ENCODE measurements at regions not wholly inside any gene's neighbourhood (a gene's known extent, or its start where the extent isn't known, plus 50 kb on each side); places are given as distances from the start of the nearest gene placed in this dataset.
"Not testable (repeated sequence)": the region's sequence is repeated elsewhere in the genome, so short reads cannot be mapped to it uniquely, and the experiment has no call there.

DNA sequence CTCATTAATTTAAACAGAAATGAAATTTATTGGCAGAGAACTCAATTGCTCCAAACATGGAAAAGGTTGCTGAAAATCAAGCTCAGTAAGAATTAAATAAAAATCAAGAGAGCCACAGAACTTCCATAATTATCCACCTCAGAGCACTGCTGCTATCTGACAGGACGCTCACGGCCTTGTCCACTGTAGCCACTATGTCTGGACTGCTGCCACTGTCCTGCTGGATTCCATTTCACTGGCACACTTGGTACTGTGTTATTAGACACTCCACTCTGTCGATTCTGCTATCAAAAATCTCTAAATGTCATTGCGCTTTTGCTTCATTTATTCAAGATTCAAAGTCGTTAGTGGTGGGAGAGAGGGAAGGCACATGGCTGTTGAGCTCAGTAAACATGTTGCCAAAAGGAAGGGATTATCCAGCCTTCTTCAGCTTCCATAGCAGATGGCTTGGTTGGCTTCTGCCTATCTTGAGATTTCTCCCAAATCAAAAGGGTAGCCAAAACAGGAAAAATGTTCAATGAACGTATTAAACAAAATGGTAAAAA is 815.0 kb downstream of the CDH18 start:
- no peak for DNase-seq

DNA sequence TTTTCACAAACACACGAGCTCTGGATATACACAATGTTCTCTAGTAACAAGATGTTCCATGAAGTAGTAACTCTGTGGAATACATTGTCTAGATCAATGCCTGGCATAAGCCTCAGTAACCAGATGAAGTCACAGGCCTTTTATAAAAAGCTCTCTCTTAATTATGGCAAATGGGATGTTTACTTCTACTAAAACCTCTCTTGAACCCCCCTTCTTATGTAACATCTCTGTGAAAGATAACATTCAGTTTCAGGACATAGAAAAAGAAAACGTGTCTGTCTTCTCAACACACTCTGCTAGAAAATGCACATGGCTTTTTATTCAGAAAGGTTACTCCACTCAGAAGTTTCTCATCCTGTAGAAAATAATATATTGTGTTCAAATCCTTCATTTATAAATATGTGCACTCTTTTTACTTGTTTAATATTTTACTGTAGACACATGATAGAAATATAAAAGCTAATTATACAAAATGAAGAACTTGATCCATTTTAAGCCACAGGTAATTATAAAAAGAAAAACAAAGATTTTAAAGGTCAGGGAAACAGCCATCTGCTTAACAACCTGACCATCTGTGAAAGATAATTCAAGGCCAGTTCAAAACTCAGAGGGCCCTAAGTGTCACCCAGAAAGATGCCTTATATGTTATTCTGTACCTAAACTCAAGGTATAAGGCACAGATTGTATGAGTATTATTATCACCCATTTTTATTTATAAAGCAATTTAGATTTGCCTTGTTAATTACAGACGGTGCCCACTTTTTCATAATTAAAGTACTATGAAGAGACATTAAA is 812.0 kb downstream of the CDH18 start:
- no peak for DNase-seq

DNA sequence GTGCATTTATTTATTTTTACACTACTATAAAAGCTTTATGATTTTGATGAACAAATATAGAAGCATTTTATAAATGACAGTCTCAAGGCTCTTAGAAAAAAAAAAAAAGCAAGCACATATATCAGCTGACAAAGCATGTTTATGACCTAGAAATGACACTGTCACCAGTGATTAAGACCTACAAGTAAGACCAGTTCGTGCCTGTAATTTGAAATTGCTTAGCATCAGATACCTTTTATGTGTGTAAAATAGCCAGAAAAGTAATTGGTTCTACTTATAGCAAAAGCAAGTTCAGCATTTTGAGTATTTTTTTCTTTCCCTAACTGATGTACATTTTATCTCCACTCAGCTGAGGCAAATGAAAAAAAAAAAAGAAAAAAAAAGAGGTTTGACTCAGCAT is 808.4 kb downstream of the CDH18 start:
- DNase-seq = no peak

DNA sequence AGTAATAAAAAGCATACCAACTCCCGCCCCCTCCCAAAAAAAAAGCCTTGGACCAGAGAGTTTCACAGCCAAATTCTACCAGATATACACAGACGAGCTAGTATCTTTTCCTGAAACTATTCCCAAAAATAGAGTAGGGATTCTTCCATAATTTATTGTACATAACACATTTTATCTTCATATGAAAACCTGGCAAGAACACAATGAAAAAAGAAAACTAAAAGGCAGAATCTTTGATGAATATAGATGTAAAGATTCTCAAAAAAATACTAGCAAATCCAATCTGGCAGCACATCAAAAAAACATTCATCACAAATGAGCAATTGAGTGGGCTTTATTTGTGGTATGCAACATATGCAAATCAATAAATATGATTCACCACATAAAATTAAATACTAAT is 798.8 kb downstream of the CDH18 start:
- no peak for DNase-seq

DNA sequence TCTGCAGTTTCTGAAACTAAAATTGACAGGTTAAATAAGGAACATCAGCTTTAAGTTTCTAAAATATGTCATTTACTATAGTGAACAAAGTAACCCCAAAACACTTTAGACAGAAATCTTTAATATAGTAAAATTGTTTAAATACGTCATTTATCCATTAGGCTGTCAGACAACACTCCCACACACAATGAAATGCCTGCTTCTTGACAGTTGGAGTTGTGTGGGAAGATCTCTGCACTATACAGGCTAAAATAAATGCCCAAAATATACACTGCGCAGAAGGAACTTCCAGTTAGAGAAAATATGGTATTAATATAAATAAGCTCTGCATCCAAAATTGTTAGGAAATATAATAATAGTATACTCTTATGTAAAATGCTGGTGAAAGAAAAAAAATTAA is 794.4 kb downstream of the CDH18 start:
- DNase-seq = no peak

DNA sequence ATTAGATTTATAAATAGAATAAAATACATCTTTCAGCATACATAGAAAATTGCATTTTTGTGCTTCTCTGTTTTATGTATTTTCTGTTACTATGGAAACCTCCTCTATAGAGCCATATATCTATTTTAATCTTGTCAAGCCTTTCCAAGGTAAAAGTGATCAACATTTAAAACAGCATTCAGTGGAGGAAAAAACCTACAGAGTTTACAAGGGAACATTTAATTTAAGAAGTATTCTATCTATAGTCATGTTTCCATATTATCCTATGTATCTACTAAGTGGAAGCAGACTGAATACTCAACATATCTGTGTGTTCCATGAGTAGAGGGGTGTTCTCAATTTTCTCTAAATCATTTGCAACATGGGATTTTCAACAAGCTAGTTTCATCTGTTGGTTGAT is 791.4 kb downstream of the CDH18 start:
- no peak for DNase-seq

DNA sequence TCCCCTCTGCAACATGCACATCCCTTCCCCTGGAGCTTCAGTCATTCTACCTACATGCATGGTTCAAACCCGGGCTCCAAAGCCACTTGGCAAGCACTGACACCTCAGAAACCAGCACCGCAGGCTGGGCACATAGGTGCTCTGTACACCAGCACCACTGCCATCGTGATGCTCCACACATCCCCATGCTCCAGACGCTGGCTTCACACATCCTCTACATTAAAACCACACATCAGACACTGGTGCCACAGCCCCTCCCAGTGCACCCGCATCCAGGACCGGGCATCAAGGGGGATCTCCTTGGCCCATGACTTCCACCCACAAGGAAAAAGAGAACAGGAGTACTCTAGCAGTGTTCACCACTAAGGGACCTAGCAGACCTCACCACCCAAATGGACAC is 787.7 kb downstream of the CDH18 start:
- DNase-seq = no peak

DNA sequence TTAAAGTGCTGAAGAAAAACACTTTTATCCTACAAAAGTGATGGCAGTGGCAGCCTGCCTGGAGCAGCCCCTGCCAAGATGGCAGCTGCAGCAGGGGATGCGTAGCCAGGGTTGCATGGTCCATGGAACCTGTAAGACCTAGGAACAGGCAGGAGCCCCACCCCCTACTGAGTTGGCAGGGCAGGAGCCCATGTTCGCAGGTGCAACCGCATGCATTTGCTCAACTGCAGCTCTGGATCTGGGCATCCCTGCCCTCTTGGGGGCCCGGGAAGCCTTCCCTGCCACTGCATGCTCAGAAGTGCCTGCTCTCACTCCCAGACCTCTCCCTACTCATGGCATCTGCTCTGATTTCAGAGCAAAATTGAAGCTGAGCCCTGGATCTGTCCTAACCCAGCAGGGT is 779.6 kb downstream of the CDH18 start:
- no peak for DNase-seq

DNA sequence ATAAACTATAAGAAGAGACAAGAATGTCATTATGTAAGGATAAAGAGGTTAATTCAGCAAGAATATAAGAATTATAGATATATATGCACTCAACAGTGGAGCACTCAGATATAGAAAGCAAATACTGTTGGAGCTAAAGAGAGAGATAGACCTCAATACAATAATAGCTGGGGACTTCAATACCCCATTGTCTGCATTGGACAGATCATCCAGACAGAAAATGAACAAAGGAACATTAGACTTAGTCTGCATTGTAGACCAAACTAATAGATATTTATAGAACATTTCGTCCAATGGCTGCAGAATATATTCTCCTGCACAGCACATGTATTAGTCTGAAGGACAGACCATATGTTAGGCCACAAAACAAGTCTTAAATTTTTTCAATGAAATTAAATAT is 777.1 kb downstream of the CDH18 start:
- no peak for DNase-seq

DNA sequence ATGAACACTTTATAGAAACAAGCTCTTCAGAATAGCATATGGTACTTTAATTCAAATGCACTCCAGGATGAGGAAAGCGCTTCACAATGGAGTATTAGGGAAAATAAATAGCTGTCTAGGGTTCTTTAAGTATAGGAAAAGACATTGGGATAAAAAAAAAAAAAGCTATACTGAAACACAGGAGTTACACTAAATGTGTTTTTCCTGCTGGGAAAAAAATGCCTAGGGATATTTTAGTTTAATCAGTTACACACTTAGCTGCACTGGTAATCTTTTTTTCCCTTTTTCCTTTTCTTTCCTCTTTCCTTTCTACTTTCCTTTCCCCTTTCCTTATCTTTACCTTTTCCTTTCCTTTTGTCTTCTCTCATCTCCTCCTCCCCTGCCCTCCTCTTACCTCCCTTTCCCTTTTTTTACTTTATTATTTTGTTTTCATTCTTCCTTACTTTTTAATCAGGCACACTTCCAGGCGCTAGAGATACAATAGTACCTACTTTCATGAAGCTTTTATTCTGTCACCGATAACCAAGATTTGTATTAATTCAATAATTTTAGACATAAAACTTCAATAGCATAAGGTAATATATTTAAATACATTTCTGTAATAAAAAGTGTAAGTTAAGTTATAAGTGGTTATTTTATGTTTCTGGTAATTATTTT is 758.7 kb downstream of the CDH18 start:
- DNase-seq = no peak

DNA sequence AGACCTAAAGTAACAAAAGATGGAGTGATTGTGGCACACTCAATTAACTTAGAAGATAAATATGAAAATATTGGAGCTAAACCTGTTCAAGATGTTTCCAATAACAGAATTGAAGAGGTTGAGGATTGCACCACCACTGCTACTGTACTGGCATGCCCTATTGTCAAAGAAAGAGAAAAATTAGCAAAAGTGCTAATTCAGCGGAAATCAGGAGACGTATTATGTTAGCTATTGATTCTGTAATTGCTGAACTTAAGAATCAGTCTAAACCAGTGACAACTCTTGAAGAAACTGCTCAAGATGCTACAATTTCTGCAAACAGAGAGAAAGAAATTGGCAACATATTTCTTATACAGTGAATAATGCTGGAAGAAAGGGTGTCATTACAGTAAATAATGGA is 754.4 kb downstream of the CDH18 start:
- no peak for DNase-seq

DNA sequence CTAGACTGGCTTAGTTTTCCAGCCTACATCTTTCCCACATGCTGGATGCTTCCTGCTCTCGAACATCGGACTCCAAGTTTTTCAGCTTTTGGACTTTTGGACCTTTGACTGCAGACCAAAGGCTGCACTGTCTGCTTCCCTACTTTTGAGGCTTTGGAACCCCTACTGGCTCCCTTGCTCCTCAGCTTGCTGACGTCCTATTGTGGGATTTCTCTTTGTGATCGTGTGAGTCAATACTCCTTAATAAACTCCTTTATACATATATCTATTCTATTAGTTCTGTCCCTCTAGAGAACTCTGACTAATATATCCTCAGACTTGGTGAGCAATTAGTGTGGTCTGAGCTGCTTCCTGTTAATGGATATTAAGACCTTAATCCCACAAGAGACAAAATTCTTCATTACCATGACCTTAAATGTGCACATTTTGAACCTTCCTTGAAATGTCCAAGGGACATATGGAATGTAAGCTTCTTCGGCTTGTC is 752.9 kb downstream of the CDH18 start:
- no peak for DNase-seq

DNA sequence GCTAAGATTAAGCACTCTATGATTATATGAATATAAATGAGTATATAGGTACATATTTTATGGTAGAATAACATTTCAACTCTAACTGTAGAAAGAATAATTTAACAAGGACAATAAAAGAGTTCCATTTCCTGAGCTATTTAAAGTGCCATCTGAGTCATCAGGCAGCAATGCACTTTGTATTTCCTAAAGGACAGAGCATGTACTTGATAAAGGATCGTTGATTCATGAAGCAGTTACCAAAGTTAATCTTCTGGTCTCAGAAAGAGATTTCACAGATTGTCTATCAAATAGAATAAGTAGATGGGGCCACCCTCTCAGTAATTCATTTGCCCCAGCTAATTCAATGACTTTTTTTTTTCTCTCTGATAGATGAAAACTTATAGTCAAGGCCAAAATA is 747.8 kb downstream of the CDH18 start:
- no peak for DNase-seq

DNA sequence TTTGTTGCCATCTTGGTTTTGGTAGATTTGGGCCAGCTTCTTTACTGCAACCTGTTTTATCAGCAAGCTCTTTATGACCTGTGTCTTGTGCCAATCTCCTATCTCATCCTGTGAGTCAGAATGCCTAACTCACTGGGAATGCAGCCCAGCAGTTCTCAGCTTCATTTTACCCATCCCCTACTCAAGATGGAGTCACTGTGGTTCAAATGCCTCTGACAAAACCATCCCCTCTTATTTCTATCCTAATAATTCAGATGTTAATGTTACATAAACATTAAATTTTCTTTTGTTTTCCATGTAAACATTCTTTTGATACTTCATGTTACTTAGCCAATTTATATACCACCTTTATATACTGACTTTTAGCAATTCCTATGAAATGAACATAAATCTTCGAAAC is 746.3 kb downstream of the CDH18 start:
- no peak for DNase-seq

DNA sequence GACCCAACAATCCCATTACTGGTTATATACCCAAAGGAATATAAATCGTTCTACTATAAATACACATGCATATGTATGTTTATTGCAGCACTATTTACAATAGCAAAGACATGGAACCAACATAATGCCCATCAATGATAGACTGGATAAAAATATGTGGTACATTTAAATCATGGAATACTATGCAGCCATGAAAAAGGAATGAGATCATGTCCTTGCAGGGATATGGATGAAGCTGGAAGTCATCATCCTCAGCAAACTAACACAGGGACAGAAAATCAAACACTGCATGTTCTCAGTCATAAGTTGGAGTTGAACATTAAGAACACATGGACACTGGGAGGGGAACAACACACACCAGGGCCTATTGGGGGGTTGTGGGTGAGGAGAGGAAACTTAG is 741.8 kb downstream of the CDH18 start:
- DNase-seq = not testable (repeated sequence)

DNA sequence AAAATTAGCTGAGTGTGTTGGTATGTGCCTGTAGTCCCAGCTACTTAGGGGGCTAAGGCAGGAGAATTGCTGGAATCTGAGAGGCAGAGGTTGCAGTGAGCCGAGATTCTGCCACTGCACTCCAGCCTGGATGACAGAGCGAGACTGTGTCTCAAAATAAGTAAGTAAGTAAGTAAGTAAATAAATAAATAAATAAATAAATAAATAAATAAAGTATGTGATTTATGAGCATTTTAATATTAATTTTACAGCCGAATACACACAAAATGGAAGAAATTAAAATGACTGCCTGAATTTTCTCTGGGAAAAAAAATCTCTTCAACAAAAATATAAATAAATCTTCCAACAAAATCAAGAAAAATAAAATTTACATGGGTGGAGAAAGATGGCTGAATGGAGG is 740.7 kb downstream of the CDH18 start:
- DNase-seq = no peak

DNA sequence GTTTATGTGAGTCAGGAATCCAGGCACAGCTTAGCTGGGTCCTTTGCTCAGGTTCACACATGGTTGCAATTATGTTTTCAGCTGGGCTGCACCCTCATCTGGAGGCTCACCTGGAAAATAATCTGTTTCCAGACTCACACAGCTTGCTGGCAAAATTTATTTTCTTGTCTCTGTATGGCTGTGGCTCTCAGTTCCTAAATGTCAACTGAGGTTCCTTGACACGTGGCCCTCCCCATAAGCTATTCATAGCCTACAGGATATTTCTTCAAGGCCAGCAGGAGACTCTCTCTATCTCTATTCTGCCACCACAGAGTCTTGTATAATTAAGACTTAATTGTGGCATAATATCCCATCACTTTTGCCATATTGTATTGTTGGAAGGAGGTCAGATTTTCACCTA is 732.0 kb downstream of the CDH18 start:
- DNase-seq = no peak

DNA sequence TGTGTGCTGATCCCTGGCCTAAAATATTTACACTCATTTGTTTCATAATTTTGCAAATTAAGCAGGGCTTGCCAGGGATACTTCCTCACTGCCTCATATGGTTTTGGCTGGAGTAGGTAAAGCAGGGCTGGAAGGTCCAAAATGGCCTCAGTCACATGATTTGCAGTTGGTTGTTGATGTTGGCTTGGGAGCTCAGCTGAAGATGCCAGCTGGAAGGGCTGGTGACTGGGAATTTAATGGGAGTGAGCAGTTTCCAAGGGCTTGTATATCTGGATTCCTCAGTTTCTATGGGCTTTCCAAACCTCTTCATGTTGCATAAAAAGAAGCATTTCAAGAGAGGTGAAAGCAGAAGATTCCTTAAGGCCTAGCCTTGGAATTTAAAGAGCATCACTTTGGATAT is 729.3 kb downstream of the CDH18 start:
- no peak for DNase-seq

DNA sequence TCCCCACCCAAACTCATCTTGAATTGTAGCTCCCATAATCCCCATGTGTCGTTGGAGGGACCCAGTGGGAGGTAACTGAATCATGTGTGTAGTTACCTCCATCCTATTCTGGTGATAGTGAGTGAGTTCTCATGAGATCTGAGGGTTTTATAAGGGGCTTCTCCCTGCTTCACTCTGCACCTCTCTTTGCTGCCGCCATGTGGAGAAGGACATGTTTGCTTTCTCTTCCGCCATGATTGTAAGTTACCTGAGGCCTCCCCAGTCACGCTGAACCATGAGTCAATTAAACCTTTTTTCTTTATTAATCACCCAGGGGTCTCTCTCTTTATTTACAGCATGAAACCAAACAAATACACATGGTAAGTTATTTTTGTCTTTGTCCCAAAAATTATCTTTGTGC is 726.1 kb downstream of the CDH18 start:
- DNase-seq = no peak

DNA sequence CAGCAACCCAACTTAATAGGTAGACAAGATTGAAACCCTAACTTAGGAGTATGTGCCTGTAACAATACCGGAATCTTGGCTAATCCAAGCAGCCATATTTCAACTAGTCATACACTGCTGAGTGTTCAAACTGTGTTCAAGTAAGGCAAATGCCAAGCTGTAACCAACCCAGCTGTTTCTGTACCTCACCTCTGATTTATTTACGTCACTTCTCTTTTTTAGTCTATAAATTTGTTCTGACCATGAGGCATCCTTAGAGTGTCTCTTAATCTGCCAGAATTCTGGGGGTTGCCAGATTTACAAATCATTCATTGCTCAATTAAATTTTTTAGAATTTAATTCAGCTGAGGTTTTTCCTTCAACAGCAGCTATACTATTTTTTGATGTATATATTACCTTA is 723.2 kb downstream of the CDH18 start:
- DNase-seq = no peak

DNA sequence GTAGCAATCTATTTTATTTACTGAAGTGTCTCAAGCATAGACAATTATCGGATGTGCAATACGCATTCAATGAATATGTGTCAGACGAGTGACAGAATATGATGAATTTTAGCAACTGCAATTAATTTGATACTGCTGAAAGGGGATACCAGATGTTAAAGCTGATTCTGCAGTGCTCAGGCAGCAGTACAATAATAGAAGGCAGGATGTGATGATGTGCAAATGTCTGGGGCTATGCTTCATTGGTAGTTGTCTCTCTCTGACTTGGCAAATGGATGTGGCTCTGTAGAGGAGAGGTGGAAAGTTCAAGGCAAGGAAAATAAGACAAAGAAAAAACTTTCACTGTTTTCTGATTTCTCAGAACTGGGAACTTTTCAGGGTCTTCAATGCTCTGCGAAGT is 721.2 kb downstream of the CDH18 start:
- no peak for DNase-seq

DNA sequence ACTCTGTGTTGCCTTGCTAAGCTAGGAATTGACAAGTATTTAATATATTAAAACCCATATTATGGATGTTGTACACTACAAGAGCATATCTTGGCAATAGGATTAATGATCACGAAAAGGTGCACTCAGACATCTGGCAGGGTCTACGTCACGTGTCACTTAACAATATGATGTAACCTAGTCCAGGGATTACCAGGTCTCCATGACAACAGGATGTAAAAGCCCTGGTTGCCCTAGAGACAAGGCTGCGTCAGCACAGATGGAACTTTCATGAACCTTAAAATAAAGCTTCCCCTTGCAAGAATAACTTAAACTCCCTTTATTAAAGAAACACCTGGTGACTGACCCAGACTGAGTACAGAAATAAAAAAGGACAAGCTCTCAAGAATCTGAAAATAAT is 717.8 kb downstream of the CDH18 start:
- DNase-seq = no peak

DNA sequence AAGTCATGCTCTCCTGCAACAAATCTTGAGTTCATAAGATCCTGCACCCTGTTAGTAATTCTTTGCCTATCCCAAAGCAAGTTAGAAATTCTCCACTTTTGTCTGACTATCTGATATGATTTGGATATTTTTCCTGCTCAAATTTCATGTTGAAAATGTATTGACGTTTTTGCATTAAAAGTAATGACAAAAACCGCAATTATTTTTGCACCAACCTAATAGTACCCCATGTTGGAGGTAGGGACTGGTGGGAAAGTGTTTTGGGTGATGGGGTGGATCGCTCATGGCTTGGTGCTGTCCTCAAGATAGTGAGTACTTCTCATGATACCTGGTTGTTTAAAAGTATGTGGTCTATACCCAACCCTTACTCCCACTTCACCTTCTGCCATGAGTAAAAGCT is 713.4 kb downstream of the CDH18 start:
- DNase-seq = no peak

DNA sequence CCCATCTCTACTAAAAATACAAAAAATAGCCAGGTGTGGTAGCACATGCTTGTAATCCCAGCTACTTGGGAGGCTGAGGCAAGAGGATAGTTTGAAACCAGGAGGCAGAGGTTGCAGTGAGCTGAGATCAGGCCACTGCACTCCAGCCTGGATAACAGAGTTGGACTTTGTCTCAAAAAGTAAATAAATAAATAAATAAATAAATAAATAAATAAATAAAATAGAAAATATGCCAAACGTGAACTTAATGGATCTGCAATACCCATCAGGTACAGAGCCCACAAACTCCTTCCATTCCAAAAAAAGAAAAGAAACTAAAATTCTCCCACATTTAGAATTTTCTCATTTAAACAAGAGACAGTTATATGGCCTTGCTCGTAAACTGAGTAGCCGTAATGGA is 702.7 kb downstream of the CDH18 start:
- DNase-seq = no peak

All from DMS153 (cell line).